Islet of Langerhans (tissue), 1 donor: ENCODE measurements at regions not wholly inside any gene's neighbourhood (a gene's known extent, or its start where the extent isn't known, plus 50 kb on each side); places are given as distances from the start of the nearest gene placed in this dataset.
"Not testable (repeated sequence)": the region's sequence is repeated elsewhere in the genome, so short reads cannot be mapped to it uniquely, and the experiment has no call there.

Source experiments
- FAIRE-seq: peaks from one replicate; lab custom pipeline; 2011; peaks lifted over from hg19 to GRCh38; lab: Jason Lieb, UNC

- peak; percentile 94 for FAIRE-seq
Observed at GRCh38 chrY:22472027-22472426, 68.8 kb downstream of the RBMY1J start.

- not testable (repeated sequence) for FAIRE-seq
Observed at GRCh38 chrY:22477846-22478245, 74.6 kb downstream of the RBMY1J start.

GRCh38 chrY:22484465-22484864 lies 81.3 kb downstream of the RBMY1J start:
- not testable (repeated sequence) for FAIRE-seq

DNA sequence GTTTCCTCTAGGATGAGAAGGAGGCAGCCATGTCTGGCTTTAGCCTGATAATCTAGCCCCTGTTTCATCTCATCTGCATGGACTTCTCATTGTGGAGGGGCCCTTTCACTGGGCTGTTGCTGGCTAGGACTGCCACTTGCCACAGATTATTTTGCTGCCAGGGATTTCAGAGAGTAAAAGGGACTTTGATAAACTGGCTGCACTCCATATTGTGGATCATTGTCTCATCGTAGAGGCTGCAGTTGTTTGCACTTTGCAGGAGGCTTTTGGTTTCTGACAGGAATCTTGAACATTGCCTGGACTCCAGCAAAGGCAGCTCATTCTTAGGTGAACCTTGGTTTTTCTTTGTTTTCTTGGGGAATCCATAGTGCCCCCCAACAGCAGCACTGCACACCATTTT lies 85.5 kb downstream of the RBMY1J start:
- not testable (repeated sequence) for FAIRE-seq

GRCh38 chrY:22499756-22500155 lies 96.5 kb downstream of the RBMY1J start:
- FAIRE-seq = not testable (repeated sequence)

GRCh38 chrY:22513719-22514118 lies 110.5 kb downstream of the RBMY1J start:
- FAIRE-seq = not testable (repeated sequence)

GRCh38 chrY:22525841-22526240 lies 122.6 kb downstream of the RBMY1J start:
- FAIRE-seq = not testable (repeated sequence)

- FAIRE-seq = not testable (repeated sequence)
Observed at GRCh38 chrY:22572975-22573374, 169.8 kb downstream of the RBMY1J start.

DNA sequence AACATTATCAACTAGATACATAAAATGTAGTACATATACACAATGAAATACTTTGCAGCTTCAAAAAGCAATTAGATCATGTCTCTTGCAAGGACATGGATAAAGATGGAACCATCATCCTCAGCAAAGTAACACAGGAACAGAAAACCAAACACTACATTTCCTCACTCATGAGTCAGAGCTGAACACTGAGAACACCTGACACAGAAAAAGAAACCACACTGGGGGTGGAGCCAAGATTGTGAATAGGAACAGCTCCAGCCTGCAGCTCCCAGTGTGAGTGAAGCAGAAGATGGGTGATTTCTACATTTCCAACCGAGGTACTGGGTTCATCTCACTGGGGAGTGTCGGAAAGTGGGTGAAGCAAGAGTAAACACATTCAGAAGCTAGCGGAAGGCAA lies 195.6 kb downstream of the RBMY1J start:
- not testable (repeated sequence) for FAIRE-seq

- not testable (repeated sequence) for FAIRE-seq
Observed at GRCh38 chrY:22605036-22605435, 201.8 kb downstream of the RBMY1J start.

GRCh38 chrY:22605658-22606057 lies 202.4 kb downstream of the RBMY1J start:
- FAIRE-seq = not testable (repeated sequence)

DNA sequence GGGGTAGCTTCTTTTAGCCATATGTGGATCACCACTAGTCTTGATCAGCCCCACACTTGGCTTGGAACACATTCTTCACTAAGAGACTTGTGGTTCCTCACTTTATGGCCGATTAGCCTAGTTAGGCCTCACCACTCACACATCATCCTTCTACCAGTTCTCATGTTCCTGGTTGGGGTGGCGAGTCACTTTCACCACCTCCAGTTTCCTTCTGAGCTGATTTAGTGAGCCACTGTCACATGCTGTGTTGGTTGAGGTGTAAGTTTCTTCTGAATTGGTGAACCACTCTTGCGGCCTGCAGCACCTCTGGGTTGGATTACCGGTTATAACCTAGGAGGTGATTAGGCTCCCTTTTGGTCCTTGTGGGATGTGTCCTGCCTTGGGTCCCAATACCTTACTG lies 203.7 kb downstream of the RBMY1J start:
- FAIRE-seq = not testable (repeated sequence)

DNA sequence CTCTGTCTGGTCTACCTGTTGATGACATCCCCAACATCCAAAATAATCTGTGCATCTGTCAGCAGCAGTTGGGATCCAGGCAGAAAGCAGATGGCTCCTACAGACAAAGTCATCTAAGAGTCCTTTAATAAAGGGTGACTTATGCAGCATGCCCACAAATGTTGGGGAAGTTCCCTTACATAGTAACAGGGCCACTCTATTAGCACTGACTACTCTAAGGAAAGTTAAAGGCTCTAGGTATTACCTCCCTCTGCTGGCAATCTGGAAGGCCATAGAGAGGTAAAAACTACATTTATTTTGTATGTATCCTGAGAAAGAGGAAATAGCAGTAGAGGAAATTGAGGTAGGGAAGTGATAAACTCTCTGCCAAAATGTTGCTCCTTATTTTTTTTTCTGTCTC lies 209.6 kb downstream of the RBMY1J start:
- not testable (repeated sequence) for FAIRE-seq
